NCI-H460 (cell line): ENCODE measurements at regions not wholly inside any gene's neighbourhood (a gene's known extent, or its start where the extent isn't known, plus 50 kb on each side); places are given as distances from the start of the nearest gene placed in this dataset.
"Not testable (repeated sequence)": the region's sequence is repeated elsewhere in the genome, so short reads cannot be mapped to it uniquely, and the experiment has no call there.

Source experiments
- DNase-seq: peaks from one replicate; pipeline ENCODE4 v3.0.0-alpha.2; 2016; ENCODE audit warnings: low read depth; ENCODE audit errors: extremely low read depth

DNA sequence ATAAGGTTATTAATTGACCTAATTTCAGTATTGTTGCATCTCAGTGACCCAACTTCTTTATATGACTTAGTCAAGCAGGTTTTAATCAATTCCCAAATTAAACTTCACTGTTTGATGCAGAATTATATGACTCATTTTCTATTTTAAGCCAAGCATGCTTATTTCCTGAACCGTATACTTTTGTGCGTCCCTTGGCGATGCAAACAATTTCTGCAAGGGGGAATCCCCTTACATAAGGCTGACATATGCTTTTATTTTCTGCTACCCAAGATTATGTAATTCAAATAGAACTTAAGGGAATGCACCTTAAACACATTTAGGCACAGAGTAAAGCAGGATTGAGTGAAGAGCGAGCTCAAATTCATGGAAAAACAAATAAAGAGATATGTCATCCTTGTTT, 303.9 kb downstream of the PDCD6IP start:
- no peak for DNase-seq

DNA sequence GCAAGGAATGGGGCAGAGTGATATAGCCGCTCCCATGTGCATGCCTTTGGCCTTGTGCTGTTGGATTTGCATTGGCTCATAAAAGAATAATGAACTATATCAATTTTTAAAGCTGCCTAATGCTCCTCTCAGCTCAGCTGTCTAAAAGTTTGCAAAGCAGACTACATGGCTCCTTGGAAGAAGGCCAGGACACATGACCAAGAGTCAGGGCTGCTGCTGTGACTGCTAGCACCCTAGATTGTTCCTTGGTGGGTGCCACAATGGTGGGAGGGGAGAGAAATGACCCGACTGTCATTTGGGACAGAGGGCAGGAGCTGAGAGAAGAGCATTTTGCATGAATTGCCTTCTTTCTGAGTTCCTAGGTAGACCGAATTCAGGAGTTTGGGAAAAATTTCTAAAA, 307.9 kb downstream of the PDCD6IP start:
- DNase-seq, result no peak

DNA sequence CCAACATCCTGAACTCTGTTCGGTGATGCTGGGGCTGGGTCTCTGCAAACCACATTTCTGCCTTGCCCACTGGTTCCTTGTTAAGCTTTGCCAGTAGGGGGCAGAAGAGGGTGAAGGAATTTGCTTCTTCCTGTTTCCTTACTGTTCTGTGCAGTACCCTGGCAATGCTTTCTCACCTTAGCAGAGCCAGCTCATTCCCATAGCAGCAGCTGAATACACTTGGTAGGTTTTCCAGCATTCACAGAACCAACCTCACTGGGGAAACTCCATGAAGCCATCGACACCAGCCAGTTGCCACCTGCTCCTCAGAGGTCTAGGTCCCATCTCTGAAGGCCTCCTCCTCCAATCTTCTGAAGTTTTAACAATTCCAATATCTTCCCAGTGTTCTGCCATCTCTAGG, 308.4 kb downstream of the PDCD6IP start:
- no peak for DNase-seq

DNA sequence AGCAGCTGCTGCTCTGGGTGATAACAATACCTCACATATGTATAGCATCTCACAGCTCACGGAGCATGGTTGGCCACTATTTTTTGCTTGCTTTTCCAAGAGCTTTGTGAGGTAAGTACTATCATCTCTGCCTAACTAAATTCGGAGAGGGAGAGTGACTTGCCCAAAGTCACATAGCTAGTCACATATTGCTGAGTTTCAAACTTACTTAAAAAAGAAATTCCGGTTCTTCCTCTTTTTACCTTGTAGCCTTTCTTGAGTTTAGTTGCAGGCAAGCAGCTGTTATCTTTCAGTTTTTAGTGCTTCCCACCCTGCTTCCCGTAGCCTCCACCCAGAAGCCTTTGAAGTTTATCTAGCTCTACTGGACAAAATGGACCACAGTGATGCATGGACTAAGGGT, 309.2 kb downstream of the PDCD6IP start:
- no peak for DNase-seq

DNA sequence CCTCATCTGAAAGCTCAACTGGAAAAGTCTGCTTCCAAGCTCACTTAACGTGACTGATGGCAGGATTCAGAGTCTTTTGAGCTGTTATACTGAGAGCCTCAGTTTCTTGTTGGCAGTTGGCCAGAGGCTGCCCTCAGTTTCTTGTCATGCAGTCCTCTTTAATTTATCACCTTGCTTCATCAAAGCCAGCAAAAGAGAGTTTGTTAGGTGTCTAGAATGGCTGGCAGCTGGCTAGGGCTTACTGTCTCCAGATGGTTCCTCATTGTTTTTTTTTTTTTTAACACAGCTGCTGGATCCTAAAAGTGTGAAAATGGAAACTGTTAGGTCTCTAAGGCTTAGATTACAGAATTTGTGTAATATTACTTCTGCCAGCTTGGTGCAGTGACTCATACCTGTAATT, 310.6 kb downstream of the PDCD6IP start:
- DNase-seq, result no peak

DNA sequence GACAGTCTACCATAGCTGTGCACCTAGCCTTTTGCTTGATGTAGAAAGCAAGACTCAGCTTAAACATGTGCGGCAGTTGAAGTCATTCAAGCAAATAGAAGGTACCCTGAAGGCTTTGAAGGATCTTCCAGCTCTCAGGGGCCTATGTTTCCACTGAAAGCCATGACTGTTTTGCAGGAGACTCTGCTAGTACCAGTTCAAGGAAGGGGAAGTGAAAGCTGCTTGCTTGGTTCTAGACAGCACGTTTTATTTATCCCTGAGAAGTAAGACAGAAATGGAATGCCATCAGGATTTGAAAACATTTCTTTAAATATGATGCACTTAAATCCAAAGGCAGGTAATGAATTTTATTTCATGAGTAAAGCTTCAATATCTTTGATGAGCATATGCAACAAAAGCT, 311.4 kb downstream of the PDCD6IP start:
- no peak for DNase-seq

DNA sequence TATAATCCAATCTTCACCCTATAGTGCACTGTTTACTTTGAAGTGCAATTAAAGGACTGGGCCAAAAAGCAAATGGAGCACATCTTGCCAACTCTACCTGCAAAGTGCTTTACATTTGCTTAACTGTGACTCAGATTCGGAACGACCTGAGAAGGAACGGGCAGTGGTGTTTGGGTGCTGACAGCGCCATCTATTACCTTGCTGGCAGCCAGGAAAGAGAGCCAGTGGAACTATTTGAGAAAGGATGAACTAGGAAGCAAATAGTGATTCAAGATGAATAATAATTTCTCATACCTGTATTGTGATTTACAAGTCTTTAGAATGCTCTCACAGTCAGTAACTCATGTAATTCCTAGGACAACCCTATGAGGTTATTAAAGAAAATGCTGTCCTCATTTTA, 312.9 kb downstream of the PDCD6IP start:
- DNase-seq, result no peak

DNA sequence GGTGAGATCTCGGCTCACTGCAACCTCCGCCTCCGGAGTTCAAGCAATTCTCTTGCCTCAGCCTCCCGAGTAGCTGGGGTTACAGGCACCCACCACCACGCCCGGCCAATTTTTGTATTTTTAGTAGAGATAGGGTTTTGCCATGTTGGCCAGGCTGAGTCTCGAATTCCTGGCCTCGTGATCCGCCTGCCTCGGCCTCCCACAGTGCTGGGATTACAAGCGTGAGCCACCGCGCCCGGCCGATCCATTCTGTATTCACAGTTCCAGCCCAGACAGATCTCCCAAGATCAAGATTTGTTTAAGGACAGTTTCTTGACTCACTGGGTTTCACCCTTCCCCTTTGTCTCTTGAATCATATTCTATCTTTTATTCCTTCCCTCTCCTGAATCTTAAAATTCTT, 313.8 kb downstream of the PDCD6IP start:
- not testable (repeated sequence) for DNase-seq

DNA sequence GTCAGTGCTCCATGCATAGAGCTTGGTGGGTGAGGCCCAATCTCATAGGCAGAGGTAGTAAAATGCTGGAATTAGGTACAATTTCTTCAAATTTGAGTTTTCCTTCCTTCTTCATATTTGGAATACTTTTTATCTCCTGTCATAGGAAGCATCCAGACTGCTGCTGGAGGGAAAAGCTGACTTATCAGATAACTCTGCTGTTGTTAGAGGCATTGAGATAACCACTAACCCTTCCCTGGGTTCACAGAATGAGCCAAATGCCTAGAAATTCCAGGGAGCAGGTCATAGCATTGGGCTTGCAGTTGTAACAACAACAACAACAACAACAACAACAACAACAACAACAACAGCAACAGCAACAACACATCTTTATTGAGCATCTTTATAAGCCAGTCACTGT, 332.7 kb downstream of the PDCD6IP start:
- DNase-seq, result no peak

DNA sequence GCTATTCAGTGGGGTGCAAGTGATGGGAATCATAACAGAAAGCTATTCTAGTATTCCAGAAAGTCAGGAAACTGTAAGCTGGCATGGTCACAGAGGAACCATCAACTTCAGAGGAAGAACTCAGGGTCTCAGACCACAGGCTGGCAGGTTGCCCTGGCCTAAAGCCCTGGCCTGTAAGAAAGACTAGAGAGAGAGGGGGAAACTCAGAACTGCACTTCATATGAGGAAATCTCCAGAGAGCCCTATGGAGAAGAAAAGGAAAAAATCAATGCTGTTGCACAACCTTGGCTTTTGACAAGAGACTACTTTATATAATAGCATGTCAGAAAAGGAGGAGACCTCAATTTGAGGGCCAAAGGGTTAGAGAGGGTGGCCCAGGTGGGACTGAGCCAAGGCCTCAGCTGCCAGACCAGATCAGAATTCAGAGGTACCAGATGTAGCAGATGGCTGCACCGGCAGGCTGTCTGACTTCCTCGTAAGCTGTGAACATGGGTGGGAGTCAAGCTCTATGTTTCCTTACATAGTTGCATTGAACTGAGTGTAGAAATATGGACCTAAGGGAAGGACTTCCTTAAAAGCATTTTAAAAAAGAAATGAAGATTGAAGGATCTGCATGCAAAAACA, 333.8 kb downstream of the PDCD6IP start:
- DNase-seq, result no peak

DNA sequence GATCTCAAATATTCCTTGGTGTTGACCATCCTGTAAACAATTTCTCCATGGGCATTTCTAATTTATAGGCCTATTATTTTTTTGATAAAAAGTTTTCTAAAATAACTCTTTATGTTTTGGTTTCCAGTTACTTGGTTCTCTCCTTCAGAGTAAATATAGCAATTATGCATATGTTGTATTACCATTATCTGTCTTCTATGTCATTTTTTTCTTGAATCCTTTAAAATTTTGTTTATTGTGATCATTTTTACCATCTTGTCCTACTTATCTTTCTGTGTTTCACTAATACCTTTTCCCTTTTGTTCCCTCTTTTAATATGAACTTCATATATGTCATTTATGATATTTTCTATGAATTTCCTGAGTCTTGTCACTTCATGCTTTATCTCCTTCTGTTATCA, 341.1 kb downstream of the PDCD6IP start:
- DNase-seq, result no peak

DNA sequence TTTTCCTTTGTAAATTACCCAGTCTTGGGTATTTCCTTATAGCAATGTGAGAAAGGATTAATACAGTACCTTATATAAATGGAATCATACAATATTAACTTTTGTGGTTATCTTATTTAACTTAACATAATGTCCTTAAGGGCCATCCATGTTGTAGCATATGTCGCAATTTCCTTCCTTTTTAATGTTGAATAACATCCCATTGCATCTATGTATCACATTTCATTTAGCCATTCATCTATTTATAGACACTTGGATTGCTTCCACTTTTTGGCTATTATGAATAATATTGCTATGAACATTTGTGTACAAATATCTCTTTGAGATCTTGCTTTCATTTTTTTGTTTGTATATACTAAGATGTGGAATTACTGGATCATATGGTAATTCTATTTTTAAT, 342.2 kb downstream of the PDCD6IP start:
- DNase-seq, result no peak

DNA sequence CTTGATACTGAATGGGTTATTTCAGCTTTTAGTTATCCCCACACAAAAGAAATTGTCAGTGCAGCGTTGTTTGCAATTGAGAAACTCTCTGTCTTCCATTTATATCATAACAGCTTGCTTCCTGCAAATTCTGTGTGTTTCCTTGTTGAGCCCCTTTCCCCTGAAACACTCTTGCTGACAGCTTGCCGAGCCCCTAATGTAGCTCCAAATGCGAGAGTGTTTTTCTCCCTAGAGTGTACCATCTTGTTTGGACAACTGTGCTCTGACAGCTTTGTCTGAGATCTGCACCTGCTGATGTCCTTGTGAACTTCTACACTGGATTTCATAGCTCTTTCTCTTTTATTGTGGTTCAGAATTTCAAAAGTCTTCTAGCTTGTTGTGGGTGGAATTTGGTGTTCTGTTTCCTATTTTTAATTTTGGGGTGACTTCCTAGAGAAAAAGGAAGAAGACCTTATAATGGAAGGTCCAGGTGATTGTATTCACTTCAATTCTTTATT, 343.5 kb downstream of the PDCD6IP start:
- DNase-seq, result no peak

DNA sequence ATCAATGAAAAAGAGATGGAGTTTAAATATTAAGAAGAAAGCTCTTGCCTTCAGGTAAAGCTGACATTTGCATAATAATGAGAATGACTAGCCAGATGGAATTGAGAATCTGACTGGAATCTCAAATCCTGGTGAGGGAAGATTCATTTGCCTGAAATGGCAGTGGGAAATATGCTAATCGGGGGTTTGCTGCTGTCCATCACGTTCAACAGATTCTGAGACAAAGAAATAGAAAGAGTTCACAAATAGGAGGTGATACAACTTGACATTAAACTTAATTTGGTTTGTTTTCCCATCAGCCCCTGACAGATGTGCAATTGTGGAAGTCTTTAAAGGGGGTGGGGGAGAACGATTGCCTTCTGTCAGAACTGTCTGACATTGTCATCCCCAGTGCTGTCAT, 347.4 kb downstream of the PDCD6IP start:
- DNase-seq, result no peak

DNA sequence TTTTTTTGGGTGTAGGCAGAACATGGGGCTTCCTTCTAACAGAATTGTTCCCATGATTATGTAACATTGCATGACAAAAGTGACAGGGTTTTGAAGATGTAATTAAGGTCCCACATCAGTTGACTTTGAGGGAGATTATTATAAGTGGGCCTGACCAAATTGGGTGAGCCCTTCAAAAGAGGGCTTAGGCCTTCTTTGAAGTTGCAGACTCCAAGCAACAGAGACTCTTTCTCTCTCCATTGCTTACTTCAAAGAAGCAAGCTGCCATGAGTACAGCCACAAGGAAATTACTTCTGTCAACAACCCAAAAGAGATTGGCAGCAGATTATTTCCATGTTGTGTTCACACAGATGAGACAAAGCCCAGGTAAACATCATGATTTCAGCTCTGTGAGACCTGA, 348.2 kb downstream of the PDCD6IP start:
- no peak for DNase-seq

DNA sequence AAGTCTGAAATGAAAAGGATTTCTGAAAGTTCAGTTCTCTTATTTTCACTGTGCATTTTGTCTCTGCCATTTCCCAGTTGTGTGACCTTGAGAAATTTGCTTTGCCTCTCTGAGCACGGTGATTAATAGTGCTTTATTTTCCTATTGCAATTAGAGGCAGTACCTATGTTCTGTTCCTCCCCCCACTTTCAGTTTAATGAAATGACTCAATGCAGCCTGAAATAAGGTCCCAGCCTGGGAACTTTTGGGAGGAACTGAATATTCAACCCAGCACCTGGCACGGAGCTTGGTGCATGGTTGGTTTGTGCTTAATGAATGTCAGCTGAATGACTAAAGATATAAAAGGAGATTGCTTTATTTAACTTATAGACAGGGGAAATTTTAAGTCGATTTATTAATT, 352.6 kb downstream of the PDCD6IP start:
- no peak for DNase-seq

DNA sequence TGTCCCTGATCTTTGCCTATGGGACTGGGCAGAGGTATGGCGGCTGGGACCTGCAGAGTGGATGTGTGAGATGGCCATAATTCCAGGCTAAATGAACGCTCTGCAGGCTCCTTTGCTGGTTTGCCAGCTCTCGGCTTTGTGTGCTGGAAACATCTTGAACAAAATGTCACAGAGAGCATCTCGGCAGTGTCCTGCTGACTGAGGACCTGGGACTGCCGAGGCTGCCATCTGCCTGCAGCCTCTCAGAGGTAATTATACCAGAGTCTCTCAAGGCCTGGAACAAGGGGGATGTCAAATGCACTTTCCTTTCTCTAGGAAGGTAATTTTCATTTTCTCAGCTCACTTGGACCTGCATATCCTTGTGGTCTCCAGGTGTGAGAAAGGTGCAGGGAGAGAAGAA, 354.2 kb downstream of the PDCD6IP start:
- DNase-seq, result no peak

DNA sequence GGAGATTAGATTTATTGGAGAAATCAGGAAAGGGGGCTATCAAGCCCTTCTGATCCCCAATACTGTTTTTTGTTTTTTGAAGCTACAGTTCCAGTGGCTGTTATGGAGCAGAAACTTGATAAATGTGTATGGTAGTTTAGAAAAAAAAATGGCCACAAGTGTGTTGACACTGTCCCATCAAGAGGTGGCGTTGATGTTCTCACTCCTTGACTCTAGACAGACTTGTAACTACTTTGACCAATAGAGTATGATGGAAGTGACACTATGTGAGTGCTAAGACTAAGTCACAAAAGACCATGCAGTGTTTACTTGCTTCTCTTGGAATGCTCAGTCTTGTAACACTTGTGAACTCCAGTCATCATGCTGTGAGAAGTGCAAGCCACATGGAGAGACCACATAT, 356.7 kb downstream of the PDCD6IP start:
- no peak for DNase-seq

DNA sequence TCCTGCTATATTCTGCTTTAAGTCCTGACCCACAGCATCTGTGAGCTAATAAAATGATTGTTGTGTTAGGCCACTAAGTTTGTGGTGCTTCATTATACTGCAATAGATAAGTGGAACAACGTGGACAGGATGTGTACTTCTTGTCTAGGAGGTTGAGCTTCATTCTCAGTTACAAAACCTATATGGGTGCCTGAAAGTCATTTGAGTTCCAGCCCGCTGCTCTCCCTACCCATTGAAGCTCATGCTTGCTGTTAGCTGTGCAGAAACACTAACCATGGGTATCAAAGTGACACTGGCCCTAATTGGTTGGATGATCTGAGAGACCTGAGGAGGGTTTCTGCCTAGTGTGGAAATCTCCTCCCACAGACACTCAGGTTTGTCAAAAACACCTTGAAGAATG, 357.2 kb downstream of the PDCD6IP start:
- DNase-seq, result no peak

DNA sequence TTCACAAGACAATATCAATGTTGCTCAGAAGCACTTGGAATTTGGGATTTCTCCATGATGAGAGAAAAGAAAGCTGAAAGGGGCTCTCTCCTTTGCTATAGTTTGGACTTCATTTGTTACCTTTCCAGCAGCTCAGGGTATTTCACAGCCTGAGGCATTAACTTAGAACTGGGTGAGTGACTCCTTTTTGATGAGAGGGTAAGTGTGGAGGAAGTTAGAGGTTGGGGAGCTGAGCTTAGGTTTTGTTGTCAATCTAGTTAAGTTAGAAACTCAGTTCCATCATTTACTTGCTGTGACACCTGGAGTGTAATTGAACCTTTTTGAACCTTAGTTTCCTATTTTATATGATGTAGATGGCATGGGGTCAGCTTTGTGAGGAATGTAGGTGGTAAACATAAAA, 359.1 kb downstream of the PDCD6IP start:
- no peak for DNase-seq

DNA sequence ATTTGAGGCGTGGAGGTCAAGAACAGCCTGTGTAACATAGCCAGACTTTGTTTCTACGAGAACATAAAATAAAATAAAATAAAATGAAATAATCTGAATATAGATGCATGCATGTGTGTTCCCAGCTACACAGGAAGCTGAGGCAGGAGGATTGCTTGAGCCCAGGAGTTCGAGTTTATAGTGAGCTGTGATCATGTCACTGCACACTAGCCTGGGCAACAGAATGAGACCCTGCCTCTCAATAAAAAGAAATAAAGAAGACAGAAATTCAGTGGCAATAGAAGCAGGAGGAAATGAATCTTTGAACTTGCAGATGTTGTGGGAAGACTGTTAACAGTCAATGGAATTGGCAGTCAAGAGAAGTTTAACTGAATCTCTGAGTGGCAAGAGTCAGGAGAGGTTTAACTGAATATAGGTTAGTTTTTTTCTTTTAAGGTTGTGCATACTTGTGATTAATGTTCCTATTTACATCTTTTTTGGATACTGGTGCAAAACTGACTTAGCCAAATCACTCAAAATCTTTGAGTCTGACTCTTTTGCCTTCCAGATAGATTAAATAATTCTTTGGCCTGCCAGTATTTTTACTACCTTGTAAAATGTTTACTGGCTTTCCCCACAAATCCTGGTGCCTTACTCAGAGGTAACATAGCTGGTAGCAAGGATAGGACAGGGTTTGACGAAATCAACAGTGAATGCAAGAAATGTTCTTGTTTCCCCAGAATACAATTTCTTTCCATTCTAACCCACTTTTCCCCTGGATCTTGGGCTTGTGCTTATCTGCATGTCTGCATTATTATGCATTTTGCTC, 361.4 kb downstream of the PDCD6IP start:
- DNase-seq, result no peak

DNA sequence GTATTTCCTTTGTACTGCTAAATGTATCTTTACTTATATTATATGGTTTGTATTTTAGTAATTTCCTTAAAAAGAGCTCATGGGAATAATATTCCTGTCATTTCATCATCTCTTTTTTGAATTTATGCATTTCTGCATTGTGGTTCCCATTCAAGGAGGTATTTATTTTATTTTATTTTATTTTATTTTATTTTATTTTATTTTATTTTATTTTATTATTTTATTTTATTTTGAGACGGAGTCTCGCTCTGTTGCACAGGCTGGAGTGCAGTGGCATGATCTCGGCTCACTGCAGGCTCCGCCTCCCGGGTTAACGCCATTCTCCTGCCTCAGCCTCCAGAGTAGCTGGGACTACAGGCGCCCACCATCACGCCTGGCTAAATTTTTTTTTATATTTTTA, 371.2 kb downstream of the PDCD6IP start:
- not testable (repeated sequence) for DNase-seq
